ENCODE measurements at regions not wholly inside any gene's neighbourhood (a gene's known extent, or its start where the extent isn't known, plus 50 kb on each side); places are given as distances from the start of the nearest gene placed in this dataset.

DNA sequence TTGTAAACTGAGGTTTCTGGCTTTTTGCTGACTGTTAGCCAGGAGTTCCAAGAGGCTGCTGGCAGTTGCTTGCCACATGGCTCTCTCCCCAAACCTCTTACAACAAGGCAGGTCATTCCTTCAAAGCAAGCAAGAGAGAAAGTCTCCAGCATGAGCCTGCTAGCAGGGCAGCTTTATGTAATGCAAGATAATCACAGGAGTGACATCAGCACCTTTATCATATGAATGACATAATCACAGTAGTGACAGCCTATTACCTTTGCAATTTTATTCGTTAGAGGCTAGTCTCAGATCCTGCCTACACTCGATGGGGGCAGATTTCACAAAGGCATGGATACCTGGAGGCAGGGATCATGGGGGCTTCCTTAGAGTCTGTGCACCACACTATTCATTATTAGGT lies 79.5 kb upstream of the KCNJ16 start:
- Histone ChIP-seq H3K4me3 (ENCODE audit: low read length) (no peak overlapping the region), H3K9me3 (ENCODE audit: control insufficient read depth, insufficient read depth, low read length) (no peaks in the 10 kb centered on the region), H3K27me3 (ENCODE audit: control insufficient read depth, insufficient read depth, low read length) (no peaks in the 10 kb centered on the region), H3K4me1 (ENCODE audit: control insufficient read depth, insufficient read depth, low read length) (no peaks in the 10 kb centered on the region), H3K27ac (ENCODE audit: low read length) (no peak overlapping the region), H3K36me3 (ENCODE audit: control insufficient read depth, insufficient read depth, low read length) (no peaks in the 10 kb centered on the region)
- no peak for DNase-seq (ENCODE audit: low read depth, low spot score)
- WGBS (ENCODE audit: insufficient coverage, insufficient read length) = no CpG with 5 or more reads among the region's 2 CpGs

GRCh38 chr17:69997332-69997731 lies 77.7 kb upstream of the KCNJ16 start:
- Histone ChIP-seq H3K27ac (ENCODE audit: low read length) (no peak overlapping the region), H3K9me3 (ENCODE audit: control insufficient read depth, insufficient read depth, low read length) (no peaks in the 10 kb centered on the region), H3K4me1 (ENCODE audit: control insufficient read depth, insufficient read depth, low read length) (no peaks in the 10 kb centered on the region), H3K27me3 (ENCODE audit: control insufficient read depth, insufficient read depth, low read length) (no peaks in the 10 kb centered on the region), H3K4me3 (ENCODE audit: low read length) (no peak overlapping the region), H3K36me3 (ENCODE audit: control insufficient read depth, insufficient read depth, low read length) (no peaks in the 10 kb centered on the region)
- no peak for DNase-seq (ENCODE audit: low read depth, low spot score)

GRCh38 chr17:69999253-69999652 lies 75.8 kb upstream of the KCNJ16 start:
- Histone ChIP-seq H3K27ac (ENCODE audit: low read length) (no peak overlapping the region), H3K4me3 (ENCODE audit: low read length) (no peak overlapping the region), H3K9me3 (ENCODE audit: control insufficient read depth, insufficient read depth, low read length) (no peaks in the 10 kb centered on the region), H3K36me3 (ENCODE audit: control insufficient read depth, insufficient read depth, low read length) (no peaks in the 10 kb centered on the region), H3K27me3 (ENCODE audit: control insufficient read depth, insufficient read depth, low read length) (no peaks in the 10 kb centered on the region), H3K4me1 (ENCODE audit: control insufficient read depth, insufficient read depth, low read length) (no peaks in the 10 kb centered on the region)
- no CpG with 5 or more reads among the region's 1 CpG for WGBS (ENCODE audit: insufficient coverage, insufficient read length)
- DNase-seq (ENCODE audit: low read depth, low spot score) = no peak

DNA sequence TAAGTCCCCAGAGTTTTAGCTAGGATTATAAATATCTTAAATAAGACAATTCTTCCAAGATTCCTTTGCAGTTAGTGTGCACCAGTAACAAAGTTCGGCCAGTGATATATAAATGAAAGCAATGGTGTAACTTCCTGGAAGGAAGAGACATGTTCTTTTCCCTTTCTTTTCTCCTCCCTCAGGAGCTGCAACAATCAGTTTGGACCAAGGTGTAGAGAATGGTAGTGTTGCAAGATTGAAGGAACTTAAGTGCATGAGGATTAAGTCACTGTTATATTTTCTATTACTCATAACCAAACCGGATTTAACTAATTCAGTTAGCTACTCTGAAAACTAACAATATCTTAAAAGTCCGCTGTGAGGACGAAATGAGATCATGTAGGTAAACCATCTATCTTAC lies 68.9 kb upstream of the KCNJ16 start:
- Histone ChIP-seq H3K36me3 (ENCODE audit: control insufficient read depth, insufficient read depth, low read length) (no peaks in the 10 kb centered on the region), H3K4me1 (ENCODE audit: control insufficient read depth, insufficient read depth, low read length) (no peaks in the 10 kb centered on the region), H3K4me3 (ENCODE audit: low read length) (no peak overlapping the region), H3K27me3 (ENCODE audit: control insufficient read depth, insufficient read depth, low read length) (no peaks in the 10 kb centered on the region), H3K27ac (ENCODE audit: low read length) (no peak overlapping the region), H3K9me3 (ENCODE audit: control insufficient read depth, insufficient read depth, low read length) (no peaks in the 10 kb centered on the region)
- no peak for DNase-seq (ENCODE audit: low read depth, low spot score)
- WGBS (ENCODE audit: insufficient coverage, insufficient read length) = no CpG with 5 or more reads among the region's 4 CpGs

GRCh38 chr17:70011750-70012149 lies 63.3 kb upstream of the KCNJ16 start:
- no CpG with 5 or more reads among the region's 1 CpG for WGBS (ENCODE audit: insufficient coverage, insufficient read length)
- no peak for DNase-seq (ENCODE audit: low read depth, low spot score)
- Histone ChIP-seq H3K4me1 (ENCODE audit: control insufficient read depth, insufficient read depth, low read length) (no peaks in the 10 kb centered on the region), H3K36me3 (ENCODE audit: control insufficient read depth, insufficient read depth, low read length) (no peaks in the 10 kb centered on the region), H3K9me3 (ENCODE audit: control insufficient read depth, insufficient read depth, low read length) (no peaks in the 10 kb centered on the region), H3K27me3 (ENCODE audit: control insufficient read depth, insufficient read depth, low read length) (no peaks in the 10 kb centered on the region), H3K27ac (ENCODE audit: low read length) (no peak overlapping the region), H3K4me3 (ENCODE audit: low read length) (no peak overlapping the region)

- no peak for DNase-seq (ENCODE audit: low read depth, low spot score)
- Histone ChIP-seq H3K27me3 (ENCODE audit: control insufficient read depth, insufficient read depth, low read length) (no peaks in the 10 kb centered on the region), H3K27ac (ENCODE audit: low read length) (no peak overlapping the region), H3K4me1 (ENCODE audit: control insufficient read depth, insufficient read depth, low read length) (no peaks in the 10 kb centered on the region), H3K4me3 (ENCODE audit: low read length) (no peak overlapping the region), H3K36me3 (ENCODE audit: control insufficient read depth, insufficient read depth, low read length) (no peaks in the 10 kb centered on the region), H3K9me3 (ENCODE audit: control insufficient read depth, insufficient read depth, low read length) (no peaks in the 10 kb centered on the region)
- no CpG with 5 or more reads among the region's 4 CpGs for WGBS (ENCODE audit: insufficient coverage, insufficient read length)
Observed at GRCh38 chr17:70013911-70014310, 61.1 kb upstream of the KCNJ16 start.

DNA sequence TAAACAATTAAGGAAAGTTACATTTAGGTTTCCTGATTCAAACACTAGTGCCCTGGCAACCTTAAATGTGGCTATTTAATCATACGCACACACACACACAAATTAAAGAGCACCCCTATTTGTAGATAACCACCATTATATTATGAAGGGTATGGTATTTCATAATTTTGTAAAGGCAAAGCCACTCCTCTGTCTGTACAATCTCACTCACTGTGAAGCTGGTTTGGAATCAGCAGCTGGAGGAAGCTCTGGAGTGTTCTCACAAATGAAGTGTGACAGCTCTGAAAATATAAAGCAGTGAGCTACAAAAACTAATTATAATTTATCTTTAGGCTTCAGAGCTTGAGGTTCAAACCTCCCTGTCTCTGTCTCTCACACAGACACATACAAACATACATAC lies 57.9 kb upstream of the KCNJ16 start:
- Histone ChIP-seq H3K9me3 (ENCODE audit: control insufficient read depth, insufficient read depth, low read length) (no peaks in the 10 kb centered on the region), H3K27ac (ENCODE audit: low read length) (no peak overlapping the region), H3K4me3 (ENCODE audit: low read length) (no peak overlapping the region), H3K4me1 (ENCODE audit: control insufficient read depth, insufficient read depth, low read length) (no peaks in the 10 kb centered on the region), H3K36me3 (ENCODE audit: control insufficient read depth, insufficient read depth, low read length) (no peaks in the 10 kb centered on the region), H3K27me3 (ENCODE audit: control insufficient read depth, insufficient read depth, low read length) (no peaks in the 10 kb centered on the region)
- DNase-seq (ENCODE audit: low read depth, low spot score) = no peak
- no CpG with 5 or more reads among the region's 1 CpG for WGBS (ENCODE audit: insufficient coverage, insufficient read length)

DNA sequence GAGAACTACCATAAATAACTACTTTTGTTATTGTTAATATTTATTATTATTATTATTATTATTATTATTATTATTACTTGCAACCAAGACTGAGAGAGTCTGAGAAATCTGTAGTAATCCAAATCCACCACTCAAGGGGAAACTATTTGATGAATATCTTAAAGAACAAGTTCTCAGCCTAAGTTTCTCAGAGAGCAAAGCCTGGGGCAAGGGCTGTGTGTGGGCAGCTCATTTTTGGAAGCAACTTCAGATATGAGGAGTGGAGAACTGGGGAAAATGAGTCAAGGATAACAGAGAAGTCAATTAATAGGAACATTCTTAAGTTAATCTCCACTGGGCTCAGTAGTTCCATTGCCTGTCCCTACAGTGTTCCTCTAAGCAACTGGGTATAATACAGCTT lies 57.1 kb upstream of the KCNJ16 start:
- Histone ChIP-seq H3K9me3 (ENCODE audit: control insufficient read depth, insufficient read depth, low read length) (no peaks in the 10 kb centered on the region), H3K27me3 (ENCODE audit: control insufficient read depth, insufficient read depth, low read length) (no peaks in the 10 kb centered on the region), H3K36me3 (ENCODE audit: control insufficient read depth, insufficient read depth, low read length) (no peaks in the 10 kb centered on the region), H3K4me1 (ENCODE audit: control insufficient read depth, insufficient read depth, low read length) (no peaks in the 10 kb centered on the region), H3K27ac (ENCODE audit: low read length) (no peak overlapping the region), H3K4me3 (ENCODE audit: low read length) (no peak overlapping the region)
- DNase-seq (ENCODE audit: low read depth, low spot score) = no peak

DNA sequence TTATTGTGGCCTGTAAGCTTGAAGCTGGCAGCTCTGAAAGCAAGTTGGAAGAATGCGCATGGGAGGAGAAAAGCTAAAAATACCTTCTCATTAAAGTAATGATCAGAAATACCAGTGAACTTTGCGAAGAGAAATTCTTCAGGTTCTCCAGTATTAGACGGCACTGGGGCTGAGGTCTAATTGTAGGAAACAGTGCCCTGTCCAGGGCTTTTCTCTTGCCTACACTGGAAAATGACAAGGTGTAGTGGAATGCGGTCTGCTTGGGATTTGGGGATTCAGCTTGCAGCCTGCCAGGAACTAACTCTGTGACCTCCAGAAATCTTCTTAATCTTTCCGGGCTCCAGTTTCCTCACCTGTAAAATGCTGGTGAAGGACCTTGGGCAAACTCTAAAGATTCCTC lies 53.3 kb upstream of the KCNJ16 start:
- no CpG with 5 or more reads among the region's 5 CpGs for WGBS (ENCODE audit: insufficient coverage, insufficient read length)
- H3K36me3 ChIP-seq (ENCODE audit: control insufficient read depth, insufficient read depth, low read length) = no peaks in the 10 kb centered on the region
- H3K4me3 ChIP-seq (ENCODE audit: low read length) = no peak overlapping the region
- no peaks in the 10 kb centered on the region for H3K27me3 ChIP-seq (ENCODE audit: control insufficient read depth, insufficient read depth, low read length)
- H3K9me3 ChIP-seq (ENCODE audit: control insufficient read depth, insufficient read depth, low read length) = no peaks in the 10 kb centered on the region
- H3K27ac ChIP-seq (ENCODE audit: low read length) = no peak overlapping the region
- no peaks in the 10 kb centered on the region for H3K4me1 ChIP-seq (ENCODE audit: control insufficient read depth, insufficient read depth, low read length)
- no peak for DNase-seq (ENCODE audit: low read depth, low spot score)

DNA sequence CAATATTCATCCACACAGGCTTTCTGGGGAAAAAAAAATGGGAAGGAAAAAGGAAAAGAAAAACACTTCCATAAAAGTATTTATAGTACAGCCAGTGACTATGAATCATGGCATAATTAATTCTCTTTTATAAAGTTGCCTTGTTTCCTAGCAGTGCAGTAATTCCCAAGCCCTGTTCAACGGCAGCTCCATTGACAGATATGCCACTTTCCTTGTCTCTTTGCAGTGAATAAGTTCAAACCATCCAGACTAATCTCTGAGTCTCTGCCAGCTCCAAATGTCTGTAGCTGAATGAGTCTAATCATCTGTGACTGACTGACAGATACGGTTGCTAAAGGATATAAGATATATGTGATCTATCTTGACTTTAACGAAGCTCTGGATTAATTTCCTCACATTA lies 52.9 kb upstream of the KCNJ16 start:
- H3K4me3 ChIP-seq (ENCODE audit: low read length) = no peak overlapping the region
- no CpG with 5 or more reads among the region's 3 CpGs for WGBS (ENCODE audit: insufficient coverage, insufficient read length)

GRCh38 chr17:70024253-70024652 lies 50.8 kb upstream of the KCNJ16 start:
- no CpG with 5 or more reads among the region's 1 CpG for WGBS (ENCODE audit: insufficient coverage, insufficient read length)
- no peak overlapping the region for H3K4me3 ChIP-seq (ENCODE audit: low read length)
- H3K9me3 ChIP-seq (ENCODE audit: control insufficient read depth, insufficient read depth, low read length) = no peaks in the 10 kb centered on the region
- H3K4me1 ChIP-seq (ENCODE audit: control insufficient read depth, insufficient read depth, low read length) = no peaks in the 10 kb centered on the region
- no peak overlapping the region for H3K27ac ChIP-seq (ENCODE audit: low read length)
- H3K36me3 ChIP-seq (ENCODE audit: control insufficient read depth, insufficient read depth, low read length) = no peaks in the 10 kb centered on the region
- no peaks in the 10 kb centered on the region for H3K27me3 ChIP-seq (ENCODE audit: control insufficient read depth, insufficient read depth, low read length)
- no peak for DNase-seq (ENCODE audit: low read depth, low spot score)

More for the DNA sequence above, 52.9 kb upstream of the KCNJ16 start:
- H3K36me3 ChIP-seq (ENCODE audit: control insufficient read depth, insufficient read depth, low read length) = no peaks in the 10 kb centered on the region
- H3K9me3 ChIP-seq (ENCODE audit: control insufficient read depth, insufficient read depth, low read length) = no peaks in the 10 kb centered on the region
- no peaks in the 10 kb centered on the region for H3K4me1 ChIP-seq (ENCODE audit: control insufficient read depth, insufficient read depth, low read length)
- DNase-seq (ENCODE audit: low read depth, low spot score) = no peak
- H3K27me3 ChIP-seq (ENCODE audit: control insufficient read depth, insufficient read depth, low read length) = no peaks in the 10 kb centered on the region
- H3K27ac ChIP-seq (ENCODE audit: low read length) = no peak overlapping the region
